SK-N-SH treated with all-trans-retinoic acid at 6 μM for 48 hours (cell line): ENCODE measurements at regions not wholly inside any gene's neighbourhood (a gene's known extent, or its start where the extent isn't known, plus 50 kb on each side); places are given as distances from the start of the nearest gene placed in this dataset.

Source experiments
- ATAC-seq: fragments of 200-7000 bp; cut with Tn5 transposase; 3 replicates; pipeline ENCODE4 v1.9.1; 2020; ENCODE audit warnings: mild to moderate bottlenecking, moderate library complexity
- ARNTL ChIP-seq: fragments of 450-650 bp; formaldehyde crosslinking; IDR thresholded peaks from 2 replicates; pipeline ENCODE4 v1.5.0; 2020; ENCODE audit warnings: low read depth, mild to moderate bottlenecking, moderate library complexity, borderline replicate concordance
- BACH2 ChIP-seq: fragments of 250-450 bp; sonication (Bioruptor Pico); IDR thresholded peaks from 2 replicates; pipeline ENCODE4 v1.9.0; 2021; ENCODE audit warnings: mild to moderate bottlenecking, borderline replicate concordance
- CREB5 ChIP-seq: fragments of 250-450 bp; sonication (Bioruptor Pico); IDR thresholded peaks from 2 replicates; pipeline ENCODE4 v1.5.1; 2020; ENCODE audit warnings: low read depth, mild to moderate bottlenecking, moderate library complexity
- CSDC2 ChIP-seq: fragments of 250-450 bp; sonication (Bioruptor Pico); IDR thresholded peaks from 2 replicates; pipeline ENCODE4 v1.5.0; 2020; ENCODE audit warnings: mild to moderate bottlenecking, moderate library complexity
- CSRNP3 ChIP-seq: fragments of 250-450 bp; sonication (Bioruptor Pico); IDR thresholded peaks from 2 replicates; pipeline ENCODE4 v1.5.1; 2021; ENCODE audit warnings: mild to moderate bottlenecking, moderate library complexity
- ESRRG ChIP-seq: fragments of 250-450 bp; sonication (Bioruptor Pico); IDR thresholded peaks from 2 replicates; pipeline ENCODE4 v1.6.1; 2021; ENCODE audit warnings: mild to moderate bottlenecking
- GLIS3 ChIP-seq: fragments of 250-450 bp; sonication (Bioruptor Pico); IDR thresholded peaks from 2 replicates; pipeline ENCODE4 v1.5.0; 2020; ENCODE audit warnings: mild to moderate bottlenecking, moderate library complexity
- OSR1 ChIP-seq: fragments of 250-450 bp; sonication (Bioruptor Pico); IDR thresholded peaks from 2 replicates; pipeline ENCODE4 v1.8.0; 2022; ENCODE audit warnings: moderate library complexity, mild to moderate bottlenecking, inconsistent platforms
- PATZ1 ChIP-seq: fragments of 250-450 bp; sonication (Bioruptor Pico); IDR thresholded peaks from 2 replicates; pipeline ENCODE4 v1.8.0; 2020; ENCODE audit warnings: mild to moderate bottlenecking, moderate library complexity, borderline replicate concordance
- POU6F1 ChIP-seq: fragments of 250-450 bp; sonication (Bioruptor Pico); IDR thresholded peaks from 2 replicates; pipeline ENCODE4 v1.8.0; 2021; ENCODE audit warnings: low read depth, mild to moderate bottlenecking, moderate library complexity, borderline replicate concordance
- PPARA ChIP-seq: fragments of 250-450 bp; sonication (Bioruptor Pico); IDR thresholded peaks from 2 replicates; pipeline ENCODE4 v1.5.0; 2020; ENCODE audit warnings: mild to moderate bottlenecking, borderline replicate concordance
- RARB ChIP-seq: fragments of 250-450 bp; sonication (Bioruptor Pico); IDR thresholded peaks from 2 replicates; pipeline ENCODE4 v1.8.0; 2021; ENCODE audit warnings: mild to moderate bottlenecking, moderate library complexity
- TCF4 ChIP-seq: fragments of 250-450 bp; sonication (Bioruptor Pico); IDR thresholded peaks from 2 replicates; pipeline ENCODE4 v1.8.0; 2021; ENCODE audit warnings: mild to moderate bottlenecking, moderate library complexity, borderline replicate concordance
- TOX ChIP-seq: fragments of 250-450 bp; sonication (Bioruptor Pico); IDR thresholded peaks from 2 replicates; pipeline ENCODE4 v1.8.0; 2021; ENCODE audit warnings: mild to moderate bottlenecking, moderate library complexity, borderline replicate concordance
- TSHZ2 ChIP-seq: fragments of 250-450 bp; sonication (Bioruptor Pico); IDR thresholded peaks from 2 replicates; pipeline ENCODE4 v1.5.0; 2020; ENCODE audit warnings: mild to moderate bottlenecking, moderate library complexity
- ZC3H10 ChIP-seq: fragments of 250-450 bp; sonication (Bioruptor Pico); IDR thresholded peaks from 2 replicates; pipeline ENCODE4 v1.5.1; 2021; ENCODE audit warnings: mild to moderate bottlenecking, moderate library complexity
- ZFP3 ChIP-seq: fragments of 250-450 bp; sonication (Bioruptor Pico); IDR thresholded peaks from 2 replicates; pipeline ENCODE4 v1.5.0; 2020; ENCODE audit warnings: mild to moderate bottlenecking, moderate library complexity
- ZFP30 ChIP-seq: fragments of 450-650 bp; formaldehyde crosslinking; IDR thresholded peaks from 2 replicates; pipeline ENCODE4 v1.5.0; 2022; ENCODE audit warnings: mild to moderate bottlenecking, moderate library complexity
- ZNF565 ChIP-seq: fragments of 450-650 bp; formaldehyde crosslinking; conservative IDR thresholded peaks from 2 replicates; pipeline ENCODE4 v1.5.0; 2020; ENCODE audit warnings: low read depth, mild to moderate bottlenecking, moderate library complexity
- ZNF70 ChIP-seq: fragments of 450-650 bp; formaldehyde crosslinking; IDR thresholded peaks from 2 replicates; pipeline ENCODE4 v1.5.0; 2020; ENCODE audit warnings: mild to moderate bottlenecking, moderate library complexity

- TF ChIP-seq CSDC2 (CRISPR knock-in tag), result no peak
- no peak for TF ChIP-seq RARB
- TF ChIP-seq ZNF565 (CRISPR knock-in tag), result no peak
- no peak for TF ChIP-seq ZNF70 (CRISPR knock-in tag)
- no peak for TF ChIP-seq BACH2
- no peak for TF ChIP-seq PATZ1 (CRISPR knock-in tag)
- no peak for TF ChIP-seq ZFP3
- no peak for TF ChIP-seq ZC3H10 (CRISPR knock-in tag)
- TF ChIP-seq TOX (CRISPR knock-in tag), result no peak
- no peak for TF ChIP-seq CSRNP3 (CRISPR knock-in tag)
- TF ChIP-seq GLIS3, result no peak
- TF ChIP-seq POU6F1 (CRISPR knock-in tag), result no peak
- TF ChIP-seq ARNTL (CRISPR knock-in tag), result no peak
- no peak for TF ChIP-seq ESRRG
- TF ChIP-seq ZFP30, result no peak
- no peak for TF ChIP-seq CREB5 (CRISPR knock-in tag)
- TF ChIP-seq TCF4 (CRISPR knock-in tag), result no peak
- ATAC-seq, result peak; percentile 98
Measured at GRCh38 chr6:16964553-16965499, 137.0 kb upstream of the STMND1 start.

- TF ChIP-seq TSHZ2 (CRISPR knock-in tag) (no peak), TCF4 (CRISPR knock-in tag) (no peak), CREB5 (CRISPR knock-in tag) (no peak), ZNF70 (CRISPR knock-in tag) (no peak)
- ATAC-seq, result no peak
Measured at GRCh38 chr6:16961577-16961976, 140.3 kb upstream of the STMND1 start.

GRCh38 chr6:16959789-16960188 lies 142.1 kb upstream of the STMND1 start:
- ATAC-seq, result no peak
- no peak for TF ChIP-seq ZC3H10 (CRISPR knock-in tag)
- TF ChIP-seq CREB5 (CRISPR knock-in tag), result no peak
- no peak for TF ChIP-seq ZNF565 (CRISPR knock-in tag)
- no peak for TF ChIP-seq ZFP30
- no peak for TF ChIP-seq ZFP3
- no peak for TF ChIP-seq OSR1
- no peak for TF ChIP-seq CSDC2 (CRISPR knock-in tag)
- no peak for TF ChIP-seq PATZ1 (CRISPR knock-in tag)
- TF ChIP-seq ZNF70 (CRISPR knock-in tag), result no peak
- TF ChIP-seq PPARA, result no peak
